Body of pancreas (tissue), 4 donors: ENCODE measurements at regions not wholly inside any gene's neighbourhood (a gene's known extent, or its start where the extent isn't known, plus 50 kb on each side); places are given as distances from the start of the nearest gene placed in this dataset.

Experiments used
- CTCF ChIP-seq, 7 experiments: fragments of 450-650 bp in 4 of 7; fragments of 200-600 bp in 3 of 7; sonication (generic) in 3 of 7; IDR thresholded peaks; one replicate each; pipeline ENCODE4 v1.5.1; 2016 to 2019; ENCODE audit warnings: antibody characterized with exemption in 7 of 7
- POLR2A ChIP-seq, 3 donors: fragments of 450-650 bp; IDR thresholded peaks; one replicate each; pipeline ENCODE4 v1.6.1; 2016; ENCODE audit warnings: antibody characterized with exemption in 3 of 3, mild to moderate bottlenecking in 2 of 3

- TF ChIP-seq CTCF (IDR thresholded peaks at IDR 0.05): no peak
- no peak for TF ChIP-seq POLR2A (IDR thresholded peaks at IDR 0.05)
Measured at GRCh38 chr1:208965351-208965750, 618.2 kb upstream of the CAMK1G start.
